ENCODE measurements at regions not wholly inside any gene's neighbourhood (a gene's known extent, or its start where the extent isn't known, plus 50 kb on each side); places are given as distances from the start of the nearest gene placed in this dataset.

GRCh38 chr22:22431271-22432220 lies 77.0 kb downstream of the ZNF280B start (continued):
- no peak for TF ChIP-seq USF2 (CRISPR knock-in tag; IDR thresholded peaks at IDR 0.05)
- TF ChIP-seq RHOXF2B (CRISPR knock-in tag; conservative IDR thresholded peaks at IDR 0.05), result no peak
- TF ChIP-seq ZSCAN29 (IDR thresholded peaks at IDR 0.05), result no peak
- TF ChIP-seq ZNF717 (CRISPR knock-in tag; IDR thresholded peaks at IDR 0.05), result no peak
- TF ChIP-seq CTCF (IDR thresholded peaks at IDR 0.05 in 2 of 3, conservative IDR thresholded peaks at IDR 0.05 in 1 of 3; ENCODE audit: insufficient read depth in 2 of 3, low read depth in 1 of 3, low read length in 3 of 3), result peak; percentile 97 to 100 (median 99)
- peak; percentile 86; the same call in 1 of the 2 replicates for TF ChIP-seq FOXO4 (CRISPR knock-in tag; IDR thresholded peaks at IDR 0.05)
- no peak for TF ChIP-seq ZNF592 (IDR thresholded peaks at IDR 0.05)
- TF ChIP-seq MLX (CRISPR knock-in tag; conservative IDR thresholded peaks at IDR 0.05), result peak; percentile 80 to 89; a peak in 2 of 4 replicates
- TF ChIP-seq ZBTB33 (CRISPR knock-in tag; IDR thresholded peaks at IDR 0.05), result no peak
- TF ChIP-seq HCFC1 (IDR thresholded peaks at IDR 0.05; ENCODE audit: low read depth, low read length), result peak; percentile 33; the same call in 1 of the 2 replicates
- peak; percentile 16 for TF ChIP-seq SAP30 (IDR thresholded peaks at IDR 0.05; ENCODE audit: borderline replicate concordance, insufficient read depth, low read depth, low read length, poor library complexity, severe bottlenecking)
